ENCODE measurements at regions not wholly inside any gene's neighbourhood (a gene's known extent, or its start where the extent isn't known, plus 50 kb on each side); places are given as distances from the start of the nearest gene placed in this dataset.

GRCh38 chrX:144683247-144683646 lies 564.1 kb upstream of the SPANXN1 start:
- no peak for TF ChIP-seq CTCF (IDR thresholded peaks at IDR 0.05)
- TF ChIP-seq POLR2A (IDR thresholded peaks at IDR 0.05): no peak

Data from thyroid gland (tissue), 4 donors.